Esophagus squamous epithelium (tissue), 4 donors: ENCODE measurements at regions not wholly inside any gene's neighbourhood (a gene's known extent, or its start where the extent isn't known, plus 50 kb on each side); places are given as distances from the start of the nearest gene placed in this dataset.

Source experiments
- POLR2A ChIP-seq, 4 donors: fragments of 450-650 bp; IDR thresholded peaks; one replicate each; pipeline ENCODE4 v1.6.1; 2017; ENCODE audit warnings: antibody characterized with exemption in 4 of 4, mild to moderate bottlenecking in 4 of 4, moderate library complexity in 3 of 4
- TF ChIP-seq, protein P1 (sequence below), 6 experiments: fragments of 450-650 bp in 4 of 6; fragments of 200-600 bp in 2 of 6; sonication (generic) in 2 of 6; IDR thresholded peaks; one replicate each; pipeline ENCODE4 v1.5.1; 2016 to 2019; ENCODE audit warnings: antibody characterized with exemption in 6 of 6, mild to moderate bottlenecking in 4 of 6, moderate library complexity in 4 of 6

DNA sequence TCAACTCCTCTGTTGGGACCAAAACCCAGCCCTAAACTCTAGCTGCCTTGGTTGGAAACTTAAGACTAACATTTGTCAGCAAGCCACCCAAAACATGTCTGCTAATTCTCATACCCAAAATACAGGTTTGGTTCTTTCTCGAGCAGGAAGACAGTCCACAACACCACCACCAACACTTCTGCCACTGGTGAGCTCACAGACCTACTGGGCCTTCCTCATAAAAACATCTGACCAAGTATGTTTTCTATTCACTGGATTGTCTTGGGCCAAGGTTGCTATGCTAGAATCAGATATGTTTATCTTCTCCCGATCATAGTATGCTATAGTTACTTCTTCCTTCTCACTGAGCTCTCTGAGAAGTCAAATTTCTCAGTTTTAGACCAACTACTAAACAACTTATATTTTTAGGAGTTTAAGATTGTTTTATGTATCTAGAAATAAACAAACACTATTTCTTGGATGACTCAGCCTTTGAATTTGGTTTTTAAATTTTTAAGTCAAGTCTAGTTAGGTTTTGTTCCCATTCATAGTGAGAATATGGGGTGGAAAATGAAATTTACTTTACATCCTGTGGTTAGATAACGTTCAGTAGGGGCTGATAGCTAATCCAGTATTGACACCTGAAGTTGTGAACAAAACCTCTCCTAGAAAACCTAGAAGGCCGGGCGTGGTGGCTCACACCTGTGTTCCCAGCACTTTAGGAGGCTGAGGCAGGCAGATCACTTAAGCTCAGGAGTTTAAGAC lies 360.5 kb downstream of the RSL24D1 start:
- TF ChIP-seq, protein P1, sequence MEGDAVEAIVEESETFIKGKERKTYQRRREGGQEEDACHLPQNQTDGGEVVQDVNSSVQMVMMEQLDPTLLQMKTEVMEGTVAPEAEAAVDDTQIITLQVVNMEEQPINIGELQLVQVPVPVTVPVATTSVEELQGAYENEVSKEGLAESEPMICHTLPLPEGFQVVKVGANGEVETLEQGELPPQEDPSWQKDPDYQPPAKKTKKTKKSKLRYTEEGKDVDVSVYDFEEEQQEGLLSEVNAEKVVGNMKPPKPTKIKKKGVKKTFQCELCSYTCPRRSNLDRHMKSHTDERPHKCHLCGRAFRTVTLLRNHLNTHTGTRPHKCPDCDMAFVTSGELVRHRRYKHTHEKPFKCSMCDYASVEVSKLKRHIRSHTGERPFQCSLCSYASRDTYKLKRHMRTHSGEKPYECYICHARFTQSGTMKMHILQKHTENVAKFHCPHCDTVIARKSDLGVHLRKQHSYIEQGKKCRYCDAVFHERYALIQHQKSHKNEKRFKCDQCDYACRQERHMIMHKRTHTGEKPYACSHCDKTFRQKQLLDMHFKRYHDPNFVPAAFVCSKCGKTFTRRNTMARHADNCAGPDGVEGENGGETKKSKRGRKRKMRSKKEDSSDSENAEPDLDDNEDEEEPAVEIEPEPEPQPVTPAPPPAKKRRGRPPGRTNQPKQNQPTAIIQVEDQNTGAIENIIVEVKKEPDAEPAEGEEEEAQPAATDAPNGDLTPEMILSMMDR (IDR thresholded peaks at IDR 0.05): no peak
- TF ChIP-seq POLR2A (IDR thresholded peaks at IDR 0.05): no peak
